ENCODE measurements at regions not wholly inside any gene's neighbourhood (a gene's known extent, or its start where the extent isn't known, plus 50 kb on each side); places are given as distances from the start of the nearest gene placed in this dataset.

- TF ChIP-seq CTCF (conservative IDR thresholded peaks at IDR 0.05): no peak
- Mint-ChIP-seq H3K4me1 (peaks cover 3% of the 10 kb centered on the region), H3K4me3 (no peak overlapping the region), H3K9me3 (no peaks in the 10 kb centered on the region), H3K36me3 (ENCODE audit: low read depth) (no peaks in the 10 kb centered on the region), H3K27ac (ENCODE audit: unreplicated experiment) (no peak overlapping the region), H3K27me3 (ENCODE audit: low read depth) (no peaks in the 10 kb centered on the region)
- DNase-seq (ENCODE audit: low read depth, low spot score): no peak
Measured at GRCh38 chr6:3650076-3650958, 101.2 kb downstream of the PXDC1 start.

GRCh38 chr6:3648724-3649123 lies 102.8 kb downstream of the PXDC1 start:
- Mint-ChIP-seq H3K9me3 (no peaks in the 10 kb centered on the region), H3K4me1 (peaks cover 14% of the 10 kb centered on the region), H3K4me3 (no peak overlapping the region), H3K27me3 (ENCODE audit: low read depth) (no peaks in the 10 kb centered on the region), H3K27ac (ENCODE audit: unreplicated experiment) (no peak overlapping the region), H3K36me3 (ENCODE audit: low read depth) (no peaks in the 10 kb centered on the region)
- no peak for DNase-seq (ENCODE audit: low read depth, low spot score)
- no peak for TF ChIP-seq CTCF (conservative IDR thresholded peaks at IDR 0.05)

- no peaks in the 10 kb centered on the region for H3K36me3 Mint-ChIP-seq (ENCODE audit: low read depth)
- no peak for DNase-seq (ENCODE audit: low read depth, low spot score)
- peaks cover 2% of the 10 kb centered on the region for H3K9me3 Mint-ChIP-seq
- H3K27ac Mint-ChIP-seq (ENCODE audit: unreplicated experiment): no peak overlapping the region
- no peaks in the 10 kb centered on the region for H3K27me3 Mint-ChIP-seq (ENCODE audit: low read depth)
- no peak overlapping the region for H3K4me3 Mint-ChIP-seq
- TF ChIP-seq CTCF (conservative IDR thresholded peaks at IDR 0.05): no peak
- H3K4me1 Mint-ChIP-seq: peaks cover 15% of the 10 kb centered on the region
Measured at GRCh38 chr6:3646616-3647362, 104.7 kb downstream of the PXDC1 start.

GRCh38 chr6:3644739-3645012 lies 106.8 kb downstream of the PXDC1 start:
- TF ChIP-seq CTCF (conservative IDR thresholded peaks at IDR 0.05): no peak
- Mint-ChIP-seq H3K27ac (ENCODE audit: unreplicated experiment) (no peak overlapping the region), H3K27me3 (ENCODE audit: low read depth) (no peaks in the 10 kb centered on the region), H3K4me3 (no peak overlapping the region), H3K36me3 (ENCODE audit: low read depth) (no peaks in the 10 kb centered on the region), H3K4me1 (peaks cover 19% of the 10 kb centered on the region), H3K9me3 (peaks cover 2% of the 10 kb centered on the region)
- DNase-seq (ENCODE audit: low read depth, low spot score): no peak

- H3K27ac Mint-ChIP-seq (ENCODE audit: unreplicated experiment): no peak overlapping the region
- DNase-seq (ENCODE audit: low read depth, low spot score): no peak
- H3K4me3 Mint-ChIP-seq: no peak overlapping the region
- no peak for TF ChIP-seq CTCF (conservative IDR thresholded peaks at IDR 0.05)
- H3K9me3 Mint-ChIP-seq: peaks cover 6% of the 10 kb centered on the region
- H3K36me3 Mint-ChIP-seq (ENCODE audit: low read depth): no peaks in the 10 kb centered on the region
- no peaks in the 10 kb centered on the region for H3K27me3 Mint-ChIP-seq (ENCODE audit: low read depth)
- H3K4me1 Mint-ChIP-seq: peaks cover 19% of the 10 kb centered on the region
Measured at GRCh38 chr6:3643921-3644738, 107.4 kb downstream of the PXDC1 start.
